Right ventricle myocardium superior (tissue), 1 donor: ENCODE measurements at regions not wholly inside any gene's neighbourhood (a gene's known extent, or its start where the extent isn't known, plus 50 kb on each side); places are given as distances from the start of the nearest gene placed in this dataset.

Experiments
- ATAC-seq: fragments of 200-7000 bp; cut with Tn5 transposase; one replicate; pipeline ENCODE4 v1.9.1; 2020; ENCODE audit warnings: mild to moderate bottlenecking; ENCODE audit not compliant: poor library complexity
- DNase-seq: peaks from one replicate; pipeline ENCODE4 v3.0.0-alpha.2; 2020
- intact Hi-C: fragments of 100-400 bp; cut with DNase I; formaldehyde crosslinking; loops from one replicate; pipeline ENCODE4 v1.11.2; 2022
- donor health status: DM: no; HTN: yes; CAD: no; lungs with severe emphysema.

DNA sequence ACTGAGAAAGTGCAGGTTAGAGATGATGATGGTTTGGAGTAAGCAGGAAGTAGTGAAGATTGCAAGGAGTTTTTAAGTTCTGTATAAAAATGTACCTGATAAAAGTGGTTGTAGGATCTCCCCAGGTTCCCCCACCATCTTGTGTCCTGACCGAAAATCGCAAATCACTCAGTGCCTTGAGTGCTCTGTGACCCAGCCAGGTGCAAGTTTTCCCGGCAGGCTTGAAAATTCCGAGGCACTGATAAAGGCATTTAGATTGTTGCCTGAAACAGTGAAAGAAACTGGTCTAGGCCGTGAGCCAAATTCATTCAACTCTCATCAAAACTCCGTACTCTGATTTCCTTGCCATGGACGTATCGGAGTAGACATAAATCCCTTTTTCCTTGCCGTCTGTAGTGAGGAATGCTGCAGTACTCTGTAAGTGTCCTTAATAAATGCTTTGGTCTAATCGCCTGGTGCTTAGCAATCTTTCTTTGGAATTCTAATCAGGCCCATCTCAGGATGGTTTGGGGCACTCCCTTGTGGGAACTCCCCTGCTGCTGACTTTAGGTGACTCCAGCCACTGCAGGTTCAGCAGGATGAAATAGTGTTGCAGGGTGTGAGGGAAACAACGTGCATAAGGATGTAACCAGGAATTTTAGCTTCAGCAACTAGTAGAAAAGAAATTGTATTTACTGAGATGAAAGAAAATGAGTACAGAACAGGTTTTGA lies 1199.8 kb upstream of the MAP3K7 start:
- intact Hi-C loops = no loop called here
- no peak for ATAC-seq
- no peak for DNase-seq

DNA sequence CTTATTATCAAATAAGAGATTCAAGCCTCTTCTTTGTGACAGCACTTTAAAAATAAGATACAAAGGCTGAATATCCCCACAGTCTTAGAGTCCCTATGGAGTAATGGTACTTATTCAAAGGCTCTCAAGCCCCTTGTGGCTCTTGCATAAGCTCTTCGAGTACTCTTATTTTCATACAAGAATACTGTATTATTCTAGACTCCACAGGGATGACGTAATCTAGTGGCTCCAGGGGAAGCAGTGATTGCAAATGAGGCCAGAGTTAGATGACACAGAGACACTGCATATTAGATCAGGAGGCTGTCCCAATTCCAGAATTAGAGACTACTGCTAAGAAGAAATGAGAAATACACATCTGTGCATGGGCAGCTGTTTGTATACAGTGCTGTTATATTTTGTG lies 1195.9 kb upstream of the MAP3K7 start:
- ATAC-seq (peak; percentile 75), DNase-seq (no peak)
- intact Hi-C loops = no loop called here

GRCh38 chr6:91781946-91782345 lies 1195.1 kb upstream of the MAP3K7 start:
- intact Hi-C loops = no loop called here
- ATAC-seq = peak; percentile 39
- DNase-seq = no peak

DNA sequence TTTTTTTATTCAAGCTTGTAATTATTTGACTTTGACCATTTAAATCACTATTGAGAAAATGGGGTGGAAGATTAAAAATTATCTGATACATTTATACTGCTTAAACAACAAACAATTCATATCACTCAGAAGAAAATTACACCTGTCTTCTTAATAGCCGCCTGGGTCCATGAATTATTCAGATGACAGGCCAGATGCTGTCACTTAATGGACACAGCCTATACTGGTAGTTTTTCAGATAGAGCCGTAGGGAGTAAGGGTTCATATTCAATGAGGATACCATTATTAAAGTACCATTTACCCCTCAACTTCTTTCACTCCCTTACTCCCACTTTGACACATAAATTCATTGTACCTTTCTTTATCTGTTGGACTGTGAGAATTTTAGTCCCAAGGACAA lies 1193.4 kb upstream of the MAP3K7 start:
- ATAC-seq = no peak
- no peak for DNase-seq
- intact Hi-C loops = no loop called here

DNA sequence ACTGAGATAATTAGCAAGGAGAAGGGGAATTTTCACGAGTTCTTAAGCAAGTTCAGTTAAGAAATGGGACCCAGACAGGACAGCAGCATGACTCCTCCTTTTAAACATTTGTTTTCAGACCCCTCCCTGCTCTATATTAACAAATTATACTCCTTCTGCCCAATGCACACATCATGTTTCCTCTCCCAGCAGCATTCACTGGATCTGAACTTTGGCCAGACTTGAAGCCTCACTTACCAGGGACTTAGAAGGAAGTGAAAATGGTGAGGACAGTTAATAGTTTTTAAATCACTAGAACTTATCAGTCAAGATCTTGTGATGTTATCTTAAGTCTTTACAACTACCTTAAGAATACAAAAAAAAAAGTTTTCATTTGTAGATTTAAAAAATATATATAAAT lies 1174.7 kb upstream of the MAP3K7 start:
- ATAC-seq = no peak
- DNase-seq = no peak
- intact Hi-C loops = no loop called here

GRCh38 chr6:91754691-91755090 lies 1167.8 kb upstream of the MAP3K7 start:
- DNase-seq (no peak), ATAC-seq (no peak)
- intact Hi-C loops = no loop called here

GRCh38 chr6:91751526-91751925 lies 1164.7 kb upstream of the MAP3K7 start:
- intact Hi-C loops = no loop called here
- ATAC-seq (no peak), DNase-seq (no peak)

GRCh38 chr6:91744566-91744965 lies 1157.7 kb upstream of the MAP3K7 start:
- DNase-seq = no peak
- intact Hi-C loops = no loop called here
- ATAC-seq = no peak

GRCh38 chr6:91743756-91744155 lies 1156.9 kb upstream of the MAP3K7 start:
- no peak for ATAC-seq
- no peak for DNase-seq
- intact Hi-C loops = no loop called here

DNA sequence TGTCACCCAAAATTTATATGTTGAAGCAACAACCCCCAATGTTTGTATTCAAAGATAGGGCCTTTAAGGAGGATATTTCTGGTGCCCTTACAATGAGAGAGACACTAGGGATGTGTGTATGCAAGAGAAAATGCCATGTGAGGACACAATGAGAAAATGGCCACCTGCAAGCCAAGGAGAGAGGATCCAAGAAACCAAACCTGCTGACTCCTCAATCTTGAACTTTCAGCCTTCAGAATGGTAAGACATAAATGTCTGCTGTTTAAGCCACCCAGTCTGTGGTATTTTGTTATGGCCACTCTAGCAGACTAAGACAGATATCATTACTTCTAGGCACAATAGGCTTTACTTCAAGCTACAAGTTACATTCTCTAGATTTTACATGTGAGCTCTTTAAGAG lies 1145.1 kb upstream of the MAP3K7 start:
- intact Hi-C loops = no loop called here
- DNase-seq = no peak
- no peak for ATAC-seq

- no peak for ATAC-seq
- intact Hi-C loops = no loop called here
- DNase-seq = no peak
Measured at GRCh38 chr6:91730710-91731109, 1143.8 kb upstream of the MAP3K7 start.

DNA sequence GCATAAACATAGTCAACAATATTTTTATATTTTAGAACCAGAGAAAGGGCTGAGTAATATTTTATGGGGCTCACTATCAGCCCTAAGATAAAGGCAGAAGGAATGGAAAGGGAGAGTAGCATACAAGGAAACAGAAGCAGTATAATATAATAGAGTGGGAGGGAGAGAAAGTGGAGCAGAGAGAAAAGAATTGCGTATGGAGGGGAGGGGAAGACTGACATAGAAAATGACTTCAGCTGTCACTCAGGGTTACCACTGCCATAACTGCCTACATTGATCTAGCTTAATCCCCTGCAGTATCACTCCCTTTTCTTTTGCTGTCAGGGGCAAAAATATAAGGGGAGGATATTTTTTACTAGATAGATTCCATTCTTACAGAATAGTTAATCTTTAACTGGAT lies 1133.5 kb upstream of the MAP3K7 start:
- intact Hi-C loops = no loop called here
- DNase-seq (no peak), ATAC-seq (no peak)

GRCh38 chr6:91719414-91719813 lies 1132.5 kb upstream of the MAP3K7 start:
- DNase-seq (no peak), ATAC-seq (no peak)
- intact Hi-C loops = no loop called here

- ATAC-seq (no peak), DNase-seq (no peak)
- intact Hi-C loops = no loop called here
Measured at GRCh38 chr6:91718198-91718597, 1131.3 kb upstream of the MAP3K7 start.

- ATAC-seq = no peak
- intact Hi-C loops = no loop called here
- no peak for DNase-seq
Measured at GRCh38 chr6:91717094-91717493, 1130.2 kb upstream of the MAP3K7 start.

DNA sequence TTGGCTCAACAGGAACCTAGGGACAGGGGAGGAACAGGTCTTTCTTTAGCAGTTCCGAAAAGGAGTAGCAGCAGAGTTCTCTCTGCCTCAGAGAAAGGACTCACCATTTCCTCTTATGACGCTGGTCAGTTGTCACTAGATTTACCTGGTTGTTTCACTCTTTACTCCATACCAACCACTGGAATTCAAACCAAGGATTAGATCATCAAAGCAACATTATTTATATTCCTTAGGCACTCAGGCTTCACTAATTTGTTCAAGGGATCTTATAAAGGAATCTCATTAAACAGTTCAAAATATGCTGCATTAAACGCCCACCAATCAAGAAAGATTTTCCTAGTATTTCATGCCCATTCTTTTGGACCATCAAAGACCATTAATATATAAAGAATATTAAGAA lies 1129.5 kb upstream of the MAP3K7 start:
- intact Hi-C loops = no loop called here
- ATAC-seq = no peak
- no peak for DNase-seq

DNA sequence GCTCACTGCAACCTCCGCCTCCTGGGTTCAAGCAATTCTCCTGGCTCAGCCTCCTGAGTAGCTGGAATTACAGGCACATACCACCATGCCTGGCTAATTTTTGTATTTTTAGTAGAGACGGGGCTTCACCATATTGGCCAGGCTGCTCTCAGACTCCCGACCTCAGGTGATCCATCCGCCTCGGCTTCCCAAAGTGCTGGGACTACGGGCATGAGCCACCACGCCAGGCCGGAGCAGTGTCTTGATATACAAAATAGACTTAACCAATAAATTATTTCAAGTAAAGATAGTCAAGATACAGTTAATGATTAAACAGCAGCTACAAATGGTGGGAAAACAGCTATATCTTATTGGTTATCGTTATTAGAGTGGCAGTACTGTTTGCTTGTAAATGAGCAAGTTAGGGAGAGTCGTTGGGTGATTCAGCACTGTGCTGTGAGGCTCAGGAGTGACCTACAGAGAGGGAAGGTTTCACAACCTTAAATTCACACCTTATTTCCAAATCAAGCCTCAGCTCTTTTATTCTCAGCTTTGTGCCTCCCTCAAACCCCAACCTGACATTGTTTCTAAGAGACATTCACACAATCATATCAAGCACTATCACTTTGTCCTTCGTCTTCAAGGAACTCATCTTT lies 1128.4 kb upstream of the MAP3K7 start:
- no peak for DNase-seq
- ATAC-seq = no peak
- intact Hi-C loops = no loop called here

DNA sequence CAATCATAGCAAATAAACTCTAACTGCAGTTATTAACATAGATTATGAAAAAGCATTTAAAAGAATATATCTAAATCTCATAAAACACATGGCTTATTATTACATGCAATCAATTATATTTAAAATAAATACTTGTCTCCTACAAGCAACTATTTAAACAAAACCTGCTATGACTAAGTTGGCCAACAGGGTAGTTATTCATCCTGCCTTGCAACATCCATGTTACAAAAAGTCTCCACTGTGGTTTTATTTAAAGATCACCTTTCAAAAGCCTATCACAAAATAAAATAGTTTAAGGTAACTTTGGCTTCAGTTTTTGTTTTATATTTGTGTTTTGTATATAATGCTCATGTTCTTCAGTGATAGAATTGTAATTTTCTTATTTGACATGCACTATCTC lies 1127.0 kb upstream of the MAP3K7 start:
- intact Hi-C loops = no loop called here
- ATAC-seq (no peak), DNase-seq (no peak)

DNA sequence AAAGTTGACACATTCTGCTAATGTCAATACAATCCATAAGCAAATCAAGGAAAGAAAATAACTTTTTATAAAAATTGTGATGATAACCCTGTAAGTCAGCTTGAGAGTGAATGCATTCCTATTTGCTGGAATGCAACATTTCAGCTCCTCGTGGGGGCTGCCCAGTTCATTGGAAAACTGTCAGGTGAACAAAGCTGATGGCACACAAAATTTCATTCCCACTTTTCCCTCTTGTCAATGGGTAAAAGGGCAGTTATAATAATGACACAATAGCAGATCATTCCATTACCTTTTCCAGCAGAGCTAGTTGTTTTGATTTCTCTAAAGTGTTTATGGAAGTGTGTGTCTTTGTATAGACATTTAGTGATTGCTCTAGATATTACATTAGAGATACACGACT lies 1124.6 kb upstream of the MAP3K7 start:
- ATAC-seq (no peak), DNase-seq (no peak)
- intact Hi-C loops = no loop called here

DNA sequence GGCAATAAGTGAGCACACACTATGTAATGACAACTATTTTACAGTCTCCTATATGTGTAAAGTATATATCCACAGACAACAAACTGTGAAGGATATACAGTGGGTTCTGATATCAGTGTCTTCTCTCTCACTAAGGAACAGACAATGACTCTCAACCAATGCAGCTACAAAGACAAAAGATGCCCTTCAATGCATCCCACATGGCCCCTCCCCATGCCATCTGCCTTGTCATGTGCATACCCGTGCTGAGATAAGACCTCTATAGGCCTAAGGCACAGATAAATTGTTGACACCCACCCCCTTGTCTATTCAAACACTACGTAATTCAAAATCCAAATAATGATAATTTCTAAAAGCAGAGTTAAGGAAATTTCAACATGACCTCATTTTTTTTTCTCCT lies 1123.5 kb upstream of the MAP3K7 start:
- intact Hi-C loops = no loop called here
- DNase-seq = no peak
- ATAC-seq = no peak

GRCh38 chr6:91708534-91708933 lies 1121.7 kb upstream of the MAP3K7 start:
- ATAC-seq = no peak
- no peak for DNase-seq
- intact Hi-C loops = no loop called here
